AML-193 (cell line): ENCODE measurements at regions not wholly inside any gene's neighbourhood (a gene's known extent, or its start where the extent isn't known, plus 50 kb on each side); places are given as distances from the start of the nearest gene placed in this dataset.
"Not testable (repeated sequence)": the region's sequence is repeated elsewhere in the genome, so short reads cannot be mapped to it uniquely, and the experiment has no call there.

ENCODE experiments used
- DNase-seq, 2 experiments: peaks; one replicate each; lab custom pipeline; 2025; lab: John Stamatoyannopoulos, UW

- DNase-seq: not testable (repeated sequence)
These were observed 107.5 kb upstream of the VWC2 start for GRCh38 chr7:49665963-49666362.

GRCh38 chr7:49666764-49667163 is 106.7 kb upstream of the VWC2 start:
- no peak for DNase-seq

DNA sequence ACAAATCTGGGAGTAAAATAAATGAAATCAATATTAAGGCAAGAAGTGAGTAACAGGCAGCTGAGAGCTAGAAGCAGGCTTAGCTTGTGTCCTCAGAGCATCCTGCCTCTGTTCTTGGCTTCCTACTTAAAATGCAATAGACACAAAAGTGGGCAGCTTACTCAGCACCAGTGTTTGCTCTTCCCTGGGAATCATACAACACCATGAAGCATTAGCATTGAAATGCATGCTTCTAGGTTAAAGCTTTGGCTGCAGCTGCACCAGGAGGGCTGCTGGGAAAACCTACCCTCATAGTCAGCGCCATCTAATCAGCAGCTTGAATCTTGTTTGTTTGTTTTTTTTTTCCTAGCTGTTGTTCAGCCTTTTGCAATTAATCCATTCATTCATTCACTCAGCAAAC is 104.2 kb upstream of the VWC2 start:
- DNase-seq: no peak

- DNase-seq: no peak
These were observed 103.7 kb upstream of the VWC2 start for GRCh38 chr7:49669692-49670260.

- no peak for DNase-seq
These were observed 102.4 kb upstream of the VWC2 start for GRCh38 chr7:49670991-49671390.

GRCh38 chr7:49692516-49692915 is 80.9 kb upstream of the VWC2 start:
- DNase-seq: no peak

DNA sequence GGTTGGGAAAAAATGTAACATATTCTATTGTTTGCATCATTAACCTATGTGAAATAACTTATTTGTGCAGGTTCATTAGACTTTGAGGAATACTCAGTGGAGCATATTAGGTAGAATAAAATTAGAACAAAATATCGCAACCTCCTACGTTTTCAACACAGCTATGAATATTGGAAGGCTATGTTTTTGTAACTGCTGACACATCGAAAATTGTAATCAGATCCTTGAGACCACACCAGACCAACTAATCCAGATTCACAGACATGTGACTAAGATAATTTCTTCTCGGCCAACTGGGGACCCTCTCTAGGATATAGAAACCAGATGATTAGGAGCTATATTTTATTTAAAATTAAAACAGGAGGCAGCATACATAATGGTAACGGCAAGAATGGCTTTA is 77.5 kb upstream of the VWC2 start:
- no peak for DNase-seq

- no peak for DNase-seq
These were observed 72.6 kb upstream of the VWC2 start for GRCh38 chr7:49700841-49701240.

DNA sequence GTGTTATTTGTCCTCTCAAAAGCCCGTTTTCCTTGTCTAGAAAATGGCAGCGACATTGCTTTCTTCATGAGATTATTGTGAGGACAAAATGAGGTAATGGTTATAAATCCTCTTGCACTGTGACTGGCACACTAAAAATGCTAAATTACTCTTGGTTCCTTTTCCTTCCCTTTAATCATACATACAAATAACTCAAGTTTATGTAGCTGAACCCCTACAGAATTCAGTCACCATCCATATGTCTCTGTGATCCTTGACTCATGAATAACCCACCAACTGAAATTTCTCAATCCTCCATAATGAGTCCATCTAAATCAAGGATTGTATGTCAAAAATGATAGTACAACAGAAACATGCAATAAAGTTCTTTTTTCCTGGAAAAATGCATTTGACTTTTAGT is 71.3 kb upstream of the VWC2 start:
- DNase-seq: no peak

DNA sequence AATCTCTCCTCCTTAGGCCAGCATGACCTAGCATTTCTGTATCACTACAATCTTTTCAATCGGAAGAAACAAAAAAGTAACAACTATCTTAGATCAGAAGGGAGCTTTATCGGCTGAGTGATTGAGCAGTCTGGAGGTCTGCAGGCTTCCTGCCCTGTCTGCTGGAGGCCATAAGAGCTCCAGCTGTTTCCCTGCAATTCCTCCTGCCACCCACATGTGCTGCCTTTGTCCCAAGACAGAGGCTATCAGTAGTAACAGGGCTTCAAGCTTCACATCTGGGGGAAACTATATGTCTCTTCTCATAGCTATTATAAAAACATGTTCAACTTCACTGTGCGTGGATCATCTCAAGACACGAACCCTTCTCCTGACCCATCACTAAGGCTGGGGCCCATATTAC is 70.1 kb upstream of the VWC2 start:
- DNase-seq: no peak

DNA sequence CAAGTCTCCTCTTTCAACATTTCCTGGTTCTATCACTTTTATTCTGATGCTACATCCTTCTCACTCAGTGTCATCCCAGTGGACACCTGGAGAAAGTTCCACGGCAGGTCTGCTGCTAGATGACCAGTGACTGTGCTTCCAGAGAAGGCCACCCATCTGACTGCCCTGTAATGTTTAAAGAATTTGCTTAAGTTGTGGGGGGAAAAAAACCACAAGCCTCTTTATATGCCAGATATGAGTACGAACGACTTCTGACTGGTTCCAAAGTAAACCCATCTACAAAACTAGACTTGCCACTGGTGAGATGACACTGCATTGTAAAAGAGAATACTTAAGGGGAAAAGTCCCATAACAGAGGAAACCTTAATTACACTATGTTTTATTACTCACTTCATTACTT is 69.6 kb upstream of the VWC2 start:
- DNase-seq: no peak

DNA sequence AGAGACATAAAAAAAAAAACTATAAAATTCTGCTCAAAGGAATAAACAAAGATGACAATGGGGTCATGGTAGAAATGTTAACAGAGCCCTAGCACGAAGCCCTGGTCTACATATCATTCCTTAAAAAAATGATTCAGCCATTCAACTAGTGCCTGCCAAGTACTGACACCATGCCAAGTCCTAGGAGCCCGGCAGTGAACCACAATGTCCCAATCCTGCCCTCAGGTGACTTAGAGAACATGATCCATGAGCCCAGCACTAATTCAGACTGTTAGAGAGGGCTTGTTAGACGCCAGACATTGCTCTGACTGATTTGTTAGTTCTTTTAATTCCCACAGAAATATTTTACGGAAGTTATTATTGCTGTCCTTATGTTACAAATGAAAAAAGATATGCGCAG is 67.3 kb upstream of the VWC2 start:
- DNase-seq: no peak

DNA sequence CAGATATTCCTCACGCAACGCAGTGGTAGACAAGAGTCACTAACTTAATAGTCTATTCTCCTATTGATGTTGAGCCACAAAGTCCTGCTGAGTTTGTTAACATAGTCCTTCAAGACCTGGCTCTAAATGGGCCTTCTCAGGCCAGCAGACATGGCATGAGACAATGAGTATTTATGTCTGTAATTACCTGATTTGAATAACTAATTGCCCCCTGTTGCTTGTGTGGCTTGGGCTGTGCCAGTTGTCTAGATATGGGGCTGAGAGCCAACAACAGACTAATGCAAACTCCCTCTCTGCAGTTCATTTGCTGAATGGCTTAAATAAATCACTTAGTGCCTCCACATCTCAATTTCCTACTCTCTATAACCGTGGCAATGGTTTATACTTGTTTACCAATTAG is 65.5 kb upstream of the VWC2 start:
- DNase-seq: no peak

DNA sequence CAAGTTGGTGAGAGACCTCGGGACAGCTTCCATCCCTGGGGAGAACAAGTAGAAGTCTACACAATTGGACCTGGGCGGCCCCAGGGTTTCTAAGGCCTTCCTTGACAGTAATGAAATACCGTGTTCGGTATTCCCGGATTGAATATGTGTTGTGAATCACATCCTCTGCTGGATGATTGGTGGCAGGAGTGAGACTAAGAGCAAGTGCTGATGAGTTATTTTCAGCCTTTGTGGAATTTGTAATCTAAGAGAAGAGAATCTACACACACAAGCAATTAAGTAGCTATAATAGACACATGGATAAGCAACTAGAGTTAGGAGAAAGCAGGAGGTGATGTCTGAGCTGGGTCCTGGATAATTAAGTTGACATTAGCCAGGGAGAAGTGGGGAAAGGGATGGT is 64.8 kb upstream of the VWC2 start:
- DNase-seq: no peak

- DNase-seq: not testable (repeated sequence)
These were observed 62.2 kb upstream of the VWC2 start for GRCh38 chr7:49711072-49711723.

GRCh38 chr7:49714182-49714581 is 59.3 kb upstream of the VWC2 start:
- no peak for DNase-seq

GRCh38 chr7:49715486-49715885 is 58.0 kb upstream of the VWC2 start:
- no peak for DNase-seq

- DNase-seq: no peak
These were observed 55.9 kb upstream of the VWC2 start for GRCh38 chr7:49717547-49717946.

- no peak for DNase-seq
These were observed 54.7 kb upstream of the VWC2 start for GRCh38 chr7:49718760-49719159.

GRCh38 chr7:49721441-49721840 is 52.0 kb upstream of the VWC2 start:
- DNase-seq: no peak
